HCT116 (cell line): ENCODE measurements at regions not wholly inside any gene's neighbourhood (a gene's known extent, or its start where the extent isn't known, plus 50 kb on each side); places are given as distances from the start of the nearest gene placed in this dataset.

ENCODE experiments used
- ATAC-seq: fragments of 200-7000 bp; cut with Tn5 transposase; 2 replicates; pipeline ENCODE4 v1.9.1; 2020; ENCODE audit warnings: mild to moderate bottlenecking, moderate library complexity
- BruUV-seq: library from RNA; stranded (reverse); fragments of 400-500 nt; replicated peaks from 2 replicates; lab custom pipeline; 2021; lab: Mats Ljungman, UMichigan
- CTCF ChIA-PET: fragments of 300-600 bp; sonication (Branson Sonifier 250); formaldehyde crosslinking; loops from one replicate; lab custom pipeline; 2021; ENCODE audit warnings: antibody characterized with exemption; lab: Charles Lee
- POLR2A ChIA-PET: fragments of 300-600, 350-600 bp; sonication (Branson Sonifier 250); formaldehyde crosslinking; loops from one replicate; lab custom pipeline; 2021; ENCODE audit warnings: antibody characterized with exemption; lab: Charles Lee
- RAD21 ChIA-PET, 2 experiments: fragments of 300-600 bp; sonication (Branson Sonifier 250); formaldehyde crosslinking; loops; one replicate each; lab custom pipeline; 2023; ENCODE audit warnings: low total read pairs in 2 of 2; ENCODE audit not compliant: uncharacterized antibody in 2 of 2, unreplicated experiment in 2 of 2, low non-redundant PET in 1 of 2; lab: Charles Lee
- DNase-seq: peaks from one replicate; pipeline ENCODE4 v3.0.0-alpha.2; 2010; ENCODE audit warnings: low read depth, low spot score
- H2AFZ ChIP-seq: fragments of 200-600 bp; shearing (Covaris generic), sonication (generic); 2 replicates; pipeline ENCODE4 v1.6.1; 2017; ENCODE audit warnings: low read depth, mixed run types, mixed read lengths, antibody characterized with exemption, low read length; ENCODE audit not compliant: poor library complexity, severe bottlenecking
- H3K27ac ChIP-seq: 2 replicates; pipeline ENCODE4 v1.5.1; 2012; ENCODE audit warnings: low read depth, low read length
- H3K27me3 ChIP-seq: fragments of 200-600 bp; sonication (generic); 2 replicates; pipeline ENCODE4 v1.6.1; 2016; ENCODE audit warnings: mixed run types, low read length, mixed read lengths; ENCODE audit not compliant: insufficient read depth
- H3K36me3 ChIP-seq, 2 experiments: fragments of 200-500 bp in 1 of 2; fragments of 200-600 bp in 1 of 2; sonication (Bioruptor generic) in 1 of 2; sonication (generic) in 1 of 2; 2 replicates each; pipeline versions ENCODE4 v1.5.1 to v1.6.1; 2014 to 2016; ENCODE audit warnings: low read length in 2 of 2, inconsistent platforms in 1 of 2, mixed read lengths in 1 of 2, mixed run types in 1 of 2; ENCODE audit not compliant: insufficient read depth in 2 of 2, control insufficient read depth in 1 of 2
- H3K4me1 ChIP-seq, 2 experiments: fragments of 200-600 bp in 1 of 2; sonication (generic) in 1 of 2; 2 replicates each; pipeline versions ENCODE4 v1.5.1 to v1.6.1; 2012 to 2017; ENCODE audit warnings: low read length in 2 of 2, inconsistent platforms in 1 of 2, mild to moderate bottlenecking in 1 of 2, mixed read lengths in 1 of 2, mixed run types in 1 of 2, moderate library complexity in 1 of 2; ENCODE audit not compliant: insufficient read depth in 2 of 2, control insufficient read depth in 1 of 2
- H3K4me2 ChIP-seq: fragments of 200-600 bp; sonication (generic); 2 replicates; pipeline ENCODE4 v1.6.1; 2017; ENCODE audit warnings: mixed run types, low read length, mixed read lengths
- H3K4me3 ChIP-seq, 2 experiments: fragments of 200-600 bp in 1 of 2; sonication (generic) in 1 of 2; replicated peaks in 1 of 2; 2 replicates each; pipeline ENCODE4 v1.5.1; 2011 to 2016; ENCODE audit warnings: low read length in 2 of 2, control low read depth in 1 of 2, low read depth in 1 of 2, mild to moderate bottlenecking in 1 of 2, mixed read lengths in 1 of 2, mixed run types in 1 of 2
- H3K79me2 ChIP-seq: fragments of 200-600 bp; sonication (generic); 2 replicates; pipeline ENCODE4 v1.6.1; 2017; ENCODE audit warnings: mild to moderate bottlenecking, mixed run types, low read length, moderate library complexity, mixed read lengths; ENCODE audit not compliant: insufficient read depth
- H3K9ac ChIP-seq: fragments of 200-600 bp; sonication (generic); 2 replicates; pipeline ENCODE4 v1.6.1; 2016; ENCODE audit warnings: low read length, mixed read lengths
- H3K9me2 ChIP-seq: fragments of 200-600 bp; sonication (generic), shearing (Covaris generic); 2 replicates; pipeline ENCODE4 v1.6.1; 2017; ENCODE audit warnings: mixed run types, mild to moderate bottlenecking, moderate library complexity; ENCODE audit not compliant: insufficient read depth
- H3K9me3 ChIP-seq, 2 experiments: fragments of 200-500 bp in 1 of 2; fragments of 200-600 bp in 1 of 2; sonication (Bioruptor generic) in 1 of 2; sonication (generic) in 1 of 2; 2 replicates each; pipeline ENCODE4 v1.6.1; 2014 to 2017; ENCODE audit warnings: low read length in 2 of 2, mixed read lengths in 2 of 2, inconsistent platforms in 1 of 2, low read depth in 1 of 2, mild to moderate bottlenecking in 1 of 2, mixed run types in 1 of 2, moderate library complexity in 1 of 2; ENCODE audit not compliant: control insufficient read depth in 1 of 2, insufficient read depth in 1 of 2
- H4K20me1 ChIP-seq: fragments of 200-600 bp; sonication (generic), shearing (Covaris generic); 2 replicates; pipeline ENCODE4 v1.6.1; 2017; ENCODE audit warnings: mixed run types, mild to moderate bottlenecking, moderate library complexity; ENCODE audit not compliant: insufficient read depth
- CBX3 ChIP-seq: IDR thresholded peaks from 2 replicates; pipeline ENCODE4 v1.6.1; 2012; ENCODE audit warnings: low read depth
- CTCF ChIP-seq, 3 experiments: fragments of 200-600 bp in 1 of 3; sonication (generic) in 1 of 3; IDR thresholded peaks in 2 of 3; conservative IDR thresholded peaks in 1 of 3; 2 replicates each; pipeline ENCODE4 v1.5.1; 2012 to 2017; ENCODE audit warnings: low read depth in 2 of 3, low read length in 2 of 3, antibody characterized with exemption in 1 of 3, borderline replicate concordance in 1 of 3, control low read depth in 1 of 3, mild to moderate bottlenecking in 1 of 3, mixed read lengths in 1 of 3, mixed run types in 1 of 3, moderate library complexity in 1 of 3; ENCODE audit not compliant: insufficient read depth in 1 of 3
- EGR1 ChIP-seq: IDR thresholded peaks from 2 replicates; pipeline ENCODE4 v1.6.1; 2012; ENCODE audit warnings: low read depth
- EZH2phosphoT487 ChIP-seq: fragments of 200-600 bp; IDR thresholded peaks from 2 replicates; pipeline ENCODE4 v1.6.1; 2018; ENCODE audit warnings: antibody characterized with exemption, borderline replicate concordance
- FOSL1 ChIP-seq: IDR thresholded peaks from 2 replicates; pipeline ENCODE4 v1.6.1; 2012; ENCODE audit warnings: low read depth
- POLR2A ChIP-seq: IDR thresholded peaks from 2 replicates; pipeline ENCODE4 v1.7.0; 2011; ENCODE audit warnings: borderline replicate concordance; ENCODE audit not compliant: insufficient read depth, insufficient read length; ENCODE audit errors: extremely low read depth
- POLR2AphosphoS5 ChIP-seq: IDR thresholded peaks from 2 replicates; pipeline ENCODE4 v1.6.1; 2011; ENCODE audit warnings: mild to moderate bottlenecking, low read depth, low read length, moderate library complexity
- SP1 ChIP-seq: IDR thresholded peaks from 2 replicates; pipeline ENCODE4 v1.6.1; 2012; ENCODE audit warnings: low read depth
- SRF ChIP-seq: IDR thresholded peaks from 2 replicates; pipeline ENCODE4 v1.6.1; 2012; ENCODE audit warnings: low read depth
- YY1 ChIP-seq: IDR thresholded peaks from 2 replicates; pipeline ENCODE4 v1.6.1; 2011; ENCODE audit warnings: low read length, low read depth, moderate library complexity, mild to moderate bottlenecking; ENCODE audit not compliant: insufficient replicate concordance; ENCODE audit errors: extremely low read depth
- ZBTB33 ChIP-seq: IDR thresholded peaks from 2 replicates; pipeline ENCODE4 v1.6.1; 2011; ENCODE audit warnings: mild to moderate bottlenecking, low read length, moderate library complexity; ENCODE audit not compliant: insufficient replicate concordance; ENCODE audit errors: extremely low read depth
- ZFX ChIP-seq: fragments of 450-650 bp; IDR thresholded peaks from 2 replicates; pipeline ENCODE4 v1.6.1; 2017
- ZNF274 ChIP-seq: fragments of 200-500 bp; sonication (Bioruptor generic); IDR thresholded peaks from 2 replicates; pipeline ENCODE4 v1.6.1; 2014; ENCODE audit warnings: mild to moderate bottlenecking, low read depth, low read length, inconsistent platforms
- intact Hi-C: fragments of 100-400 bp; cut with micrococcal nuclease; formaldehyde crosslinking; loops from 2 replicates; pipeline ENCODE4 v1.10.0; 2022

GRCh38 chr3:87621667-87622066, 345.3 kb upstream of the POU1F1 start:
- ATAC-seq (no peak), DNase-seq (no peak)
- no peaks in the 10 kb centered on the region for H3K27me3 ChIP-seq
- ChIA-PET CTCF (no interaction called here), POLR2A (no interaction called here), RAD21 (no interaction called here)
- no peak overlapping the region for H2AFZ ChIP-seq
- H3K79me2 ChIP-seq, result no peaks in the 10 kb centered on the region
- no peak overlapping the region for H3K4me2 ChIP-seq
- H3K9ac ChIP-seq, result no peak overlapping the region
- no TSS peak for BruUV-seq
- no peaks in the 10 kb centered on the region for H3K9me2 ChIP-seq
- H3K36me3 ChIP-seq, result no peaks in the 10 kb centered on the region
- no peaks in the 10 kb centered on the region for H4K20me1 ChIP-seq
- H3K9me3 ChIP-seq, result no peaks in the 10 kb centered on the region; a peak in 1 of 4 replicates
- TF ChIP-seq SP1 (no peak), CTCF (IDR thresholded peaks at IDR 0.05 in 2 of 3, conservative IDR thresholded peaks at IDR 0.05 in 1 of 3; ENCODE audit: borderline replicate concordance in 1 of 3, insufficient read depth in 1 of 3, low read depth in 2 of 3, low read length in 2 of 3) (no peak), YY1 (no peak), EGR1 (no peak), ZNF274 (no peak), FOSL1 (no peak), EZH2phosphoT487 (no peak)
- H3K4me1 ChIP-seq, result no peaks in the 10 kb centered on the region
- H3K4me3 ChIP-seq, result no peak overlapping the region
- intact Hi-C loops, result no loop called here
- H3K27ac ChIP-seq, result no peak overlapping the region

- Histone ChIP-seq H3K27me3 (no peaks in the 10 kb centered on the region), H3K36me3 (no peaks in the 10 kb centered on the region), H3K9me2 (no peaks in the 10 kb centered on the region), H3K4me3 (no peak overlapping the region), H2AFZ (no peak overlapping the region), H3K9me3 (peaks cover 8 to 14% of the 10 kb centered on the region in 2 experiments; a peak in 2 of 4 replicates), H3K27ac (no peak overlapping the region), H4K20me1 (no peaks in the 10 kb centered on the region), H3K4me1 (no peaks in the 10 kb centered on the region), H3K4me2 (no peak overlapping the region), H3K79me2 (no peaks in the 10 kb centered on the region), H3K9ac (no peak overlapping the region)
- ATAC-seq (no peak), DNase-seq (no peak)
- ChIA-PET POLR2A (no interaction called here), RAD21 (no interaction called here), CTCF (no interaction called here)
- TF ChIP-seq CTCF (IDR thresholded peaks at IDR 0.05 in 2 of 3, conservative IDR thresholded peaks at IDR 0.05 in 1 of 3; ENCODE audit: borderline replicate concordance in 1 of 3, insufficient read depth in 1 of 3, low read depth in 2 of 3, low read length in 2 of 3) (no peak), CBX3 (no peak), ZBTB33 (no peak), ZFX (no peak), POLR2A (no peak), SRF (no peak), EZH2phosphoT487 (no peak), POLR2AphosphoS5 (no peak), EGR1 (no peak), FOSL1 (no peak)
- BruUV-seq, result no TSS peak
- intact Hi-C loops, result no loop called here
Observed at GRCh38 chr3:87615506-87615905, 339.1 kb upstream of the POU1F1 start.
